ENCODE measurements at regions not wholly inside any gene's neighbourhood (a gene's known extent, or its start where the extent isn't known, plus 50 kb on each side); places are given as distances from the start of the nearest gene placed in this dataset.
"Not testable (repeated sequence)": the region's sequence is repeated elsewhere in the genome, so short reads cannot be mapped to it uniquely, and the experiment has no call there.

DNA sequence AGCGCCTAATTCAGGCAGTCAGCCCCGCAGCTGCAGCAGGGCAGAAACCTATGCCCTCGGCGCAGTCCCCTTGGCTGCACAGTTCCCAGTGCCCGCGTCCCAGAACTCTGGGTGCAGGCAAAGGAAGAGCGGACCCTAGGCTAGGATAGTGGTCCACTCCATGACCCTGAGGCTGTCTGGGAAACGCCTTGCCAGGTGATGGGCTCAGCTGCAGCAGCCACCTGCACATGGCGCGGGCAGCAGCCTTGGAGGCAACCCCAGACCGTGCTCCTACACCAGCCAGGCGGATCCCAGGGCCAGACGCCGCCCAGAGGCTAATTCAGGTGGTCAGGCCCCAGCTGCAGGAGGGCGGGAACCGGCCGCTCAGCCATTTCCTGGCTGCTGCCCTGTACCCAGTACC, 83.0 kb downstream of the POTEC start:
- not testable (repeated sequence) for DNase-seq

DNA sequence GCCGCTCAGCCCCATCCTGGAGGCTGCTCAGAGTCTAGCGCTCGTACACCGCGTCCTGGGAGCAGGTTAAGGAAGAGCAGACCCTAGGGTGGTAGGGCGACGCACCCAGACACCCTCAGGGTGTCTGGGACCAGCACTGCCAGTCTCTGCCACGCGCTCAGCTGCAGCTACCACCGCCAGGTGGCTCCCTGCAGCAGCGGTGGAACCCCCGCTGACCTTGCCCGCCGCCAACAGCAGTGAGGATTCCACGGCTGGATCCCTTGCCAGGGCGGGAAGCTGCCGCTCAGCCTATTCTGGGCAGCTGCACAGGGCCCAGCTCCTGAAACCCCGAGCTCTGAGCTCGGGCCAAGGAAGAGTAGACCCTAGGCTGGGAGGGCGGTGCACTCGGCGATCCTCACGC, 83.6 kb downstream of the POTEC start:
- not testable (repeated sequence) for DNase-seq

DNA sequence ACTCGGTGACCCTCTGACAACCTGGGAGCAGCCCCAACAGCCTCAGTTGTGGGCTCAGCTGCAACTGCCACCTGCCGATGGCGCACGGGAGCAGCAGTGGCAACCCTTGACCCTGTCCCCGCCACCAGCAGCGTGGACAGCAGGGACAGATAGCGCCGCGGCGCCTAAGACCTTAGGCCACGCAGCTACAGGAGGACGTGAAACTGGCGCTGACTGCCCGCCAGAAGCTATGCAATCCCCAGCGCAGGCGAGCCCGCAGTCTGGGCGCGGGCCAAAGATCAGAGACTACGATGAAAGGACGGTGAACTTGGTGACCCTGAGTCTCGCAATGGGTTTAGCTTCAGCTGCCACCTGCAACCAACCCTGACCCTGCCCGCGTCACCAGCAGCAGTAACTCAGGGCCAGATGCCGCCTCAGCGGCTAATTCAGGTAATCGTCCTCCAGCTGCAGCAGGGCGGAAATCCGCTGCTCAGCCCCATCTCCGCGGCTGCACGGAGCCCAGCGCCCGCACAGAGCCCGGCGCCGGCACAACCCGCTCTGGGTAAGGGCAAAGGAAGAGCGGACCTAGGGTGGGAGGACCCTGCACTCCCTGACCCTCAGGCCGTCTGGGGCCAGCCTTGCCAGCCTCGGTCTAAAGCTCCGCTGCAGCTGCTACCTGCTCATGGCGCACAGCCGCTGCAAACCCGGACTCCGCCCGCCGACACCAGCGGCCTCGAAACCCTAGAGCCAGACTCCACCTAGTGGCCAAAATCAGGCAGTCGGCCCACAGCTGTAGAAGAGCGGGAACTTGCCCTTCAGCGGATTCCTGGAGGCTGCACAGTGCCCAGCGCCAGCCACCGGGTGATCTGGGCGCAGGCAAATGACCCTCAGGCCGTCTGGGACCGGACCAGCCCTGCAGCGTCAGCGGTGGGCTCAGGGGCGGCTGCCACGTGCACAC, 85.1 kb downstream of the POTEC start:
- DNase-seq, result not testable (repeated sequence)

DNA sequence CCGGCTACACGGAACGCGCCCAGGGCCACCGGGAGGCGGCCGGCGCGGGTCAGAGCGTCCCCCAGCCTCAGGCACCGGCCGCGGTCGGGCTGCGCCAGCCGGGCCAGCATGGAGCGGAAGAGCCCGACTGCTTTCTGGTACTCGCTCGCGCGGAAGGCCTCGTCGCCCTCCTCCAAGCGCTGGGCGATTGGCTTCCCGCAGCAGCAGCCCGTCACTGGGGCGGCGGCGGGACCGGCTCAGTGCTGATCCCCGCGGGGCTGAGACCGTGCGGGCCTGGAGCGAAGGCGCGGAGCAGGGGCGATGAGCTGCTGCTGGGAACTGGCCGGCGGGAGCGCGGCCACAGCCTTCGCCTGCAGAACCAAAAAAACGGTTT, 92.8 kb downstream of the POTEC start:
- not testable (repeated sequence) for DNase-seq

DNA sequence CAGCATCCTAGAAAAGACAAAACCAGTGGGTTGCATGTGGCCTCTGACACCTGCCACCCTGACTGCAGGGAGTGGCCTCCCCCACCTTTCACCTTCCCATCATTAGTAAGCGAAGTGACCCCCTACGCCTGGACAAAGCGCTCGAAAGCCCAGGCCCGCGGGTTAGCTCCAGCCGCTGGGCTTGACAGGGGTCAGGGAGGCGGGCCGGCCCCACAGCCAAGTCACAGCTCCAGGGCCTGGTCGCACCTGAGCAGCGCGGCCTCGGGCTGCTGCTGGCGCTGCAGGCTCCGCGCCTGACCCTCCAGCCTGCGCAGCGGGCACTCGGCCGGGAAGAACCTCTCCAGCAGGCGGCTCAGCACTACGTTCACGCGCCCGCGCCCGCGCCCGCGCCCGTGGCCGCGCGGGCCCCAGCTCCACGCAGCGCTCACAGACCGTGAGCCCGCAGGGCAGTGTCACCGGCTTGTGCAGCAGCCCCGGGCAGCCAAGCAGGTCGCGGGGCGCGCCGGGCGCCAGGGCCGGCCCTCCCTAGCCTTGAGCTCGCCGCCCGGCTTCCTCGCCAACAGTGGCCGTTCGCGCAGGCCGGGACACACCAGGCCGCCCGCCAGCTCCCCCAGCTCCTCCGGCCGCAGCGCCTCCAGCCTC, 93.3 kb downstream of the POTEC start:
- DNase-seq, result peak; percentile 11

DNA sequence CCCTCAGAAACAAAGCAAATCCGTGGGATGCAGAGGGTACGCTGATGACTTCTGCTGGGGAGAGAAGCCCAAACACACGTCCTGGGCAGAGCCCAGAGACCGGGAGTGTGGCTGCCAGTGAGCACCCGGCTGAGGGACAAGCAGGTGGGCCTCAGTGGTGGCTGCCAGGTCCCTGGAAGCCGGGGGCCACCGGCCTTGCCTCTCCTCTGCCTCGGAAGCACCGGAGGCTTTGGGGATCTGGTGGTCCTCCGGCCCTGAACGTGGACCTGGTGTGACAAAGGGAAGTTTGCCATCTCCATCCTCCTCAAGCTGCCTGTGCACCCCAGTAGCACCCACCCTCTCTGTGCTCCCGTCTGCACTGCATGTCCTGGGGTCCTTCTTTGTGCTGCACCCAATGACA, 94.3 kb downstream of the POTEC start:
- not testable (repeated sequence) for DNase-seq

DNA sequence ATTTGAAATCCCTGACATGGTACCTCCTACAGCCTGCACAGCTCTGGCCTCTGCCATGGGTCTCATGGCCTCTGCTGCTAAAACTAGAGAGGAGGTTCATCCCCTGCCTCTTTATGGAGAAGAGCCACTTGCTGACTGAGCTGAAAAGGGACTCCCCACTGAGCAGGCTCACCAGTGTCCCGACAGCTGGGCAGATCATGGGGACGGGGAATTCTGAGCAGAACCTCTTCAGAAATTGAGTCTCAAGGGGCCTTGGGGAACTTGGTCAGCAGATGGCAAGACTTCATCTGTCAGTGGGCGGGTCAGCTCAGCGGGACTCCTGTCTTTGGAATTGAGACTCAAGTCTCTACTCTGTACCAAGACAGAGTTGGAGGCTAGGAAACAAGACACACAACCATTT, 95.7 kb downstream of the POTEC start:
- DNase-seq, result not testable (repeated sequence)

DNA sequence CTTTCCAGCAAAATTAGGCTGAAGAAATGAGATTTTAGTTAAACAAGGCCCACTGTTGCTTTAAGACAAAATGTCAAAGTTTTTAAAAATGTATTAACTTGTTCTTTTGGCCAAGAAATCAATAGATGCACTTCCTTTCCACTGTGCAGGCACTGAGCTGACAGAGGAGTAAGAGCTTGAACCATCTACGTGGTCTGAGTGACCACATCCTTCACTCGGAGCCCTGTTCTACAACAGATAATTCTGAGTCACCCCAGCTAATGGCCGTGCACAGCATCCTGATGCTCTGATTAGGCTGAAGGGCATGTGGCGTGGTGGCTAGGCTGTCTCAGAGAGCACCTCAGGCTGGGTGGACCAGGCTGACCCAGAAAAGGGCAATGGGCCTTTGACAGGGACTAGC, 107.9 kb downstream of the POTEC start:
- not testable (repeated sequence) for DNase-seq

DNA sequence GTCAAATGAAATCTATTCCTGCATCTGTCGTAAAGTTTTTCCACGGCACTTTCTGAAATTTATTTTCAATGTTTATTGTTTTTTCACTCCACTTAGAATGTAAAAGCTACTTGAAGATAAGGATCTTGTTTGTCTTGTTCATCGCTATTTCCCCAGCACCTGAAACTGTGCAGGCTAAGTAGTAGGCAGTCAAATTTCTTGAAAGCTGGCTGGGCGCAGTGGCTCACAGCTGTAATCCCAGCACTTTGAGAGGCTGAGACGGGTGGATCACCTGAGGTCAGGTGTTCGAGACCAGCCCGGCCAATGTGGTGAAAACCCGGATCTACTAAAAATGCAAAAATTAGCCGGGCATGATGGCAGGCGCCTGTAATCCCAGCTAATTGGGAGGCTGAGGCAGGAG, 111.0 kb downstream of the POTEC start:
- not testable (repeated sequence) for DNase-seq

DNA sequence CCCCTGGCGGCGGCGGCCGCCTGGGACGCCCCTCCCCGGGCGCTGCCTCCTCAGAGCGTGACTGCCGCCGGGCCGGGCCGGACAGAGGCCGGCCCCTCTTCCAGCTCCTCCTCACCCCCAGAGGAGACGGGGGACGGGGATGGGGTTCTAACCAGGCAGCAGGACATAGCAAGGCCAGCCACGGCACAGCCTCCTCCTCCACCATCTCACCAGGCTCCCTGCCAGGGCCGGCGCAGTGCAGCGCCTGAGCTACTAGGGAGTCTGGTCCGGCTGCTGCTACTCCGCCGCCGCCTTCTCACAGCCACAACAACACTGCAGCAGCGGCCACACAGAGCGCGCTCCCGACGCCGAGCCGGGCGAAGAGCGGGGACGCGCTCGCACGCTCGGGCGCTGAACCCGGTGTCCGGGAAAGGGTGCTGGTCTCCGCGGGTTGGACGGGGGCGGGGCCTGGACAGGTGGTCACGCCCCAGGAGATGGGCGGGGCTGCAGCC, 112.3 kb downstream of the POTEC start:
- DNase-seq, result peak; percentile 21

DNA sequence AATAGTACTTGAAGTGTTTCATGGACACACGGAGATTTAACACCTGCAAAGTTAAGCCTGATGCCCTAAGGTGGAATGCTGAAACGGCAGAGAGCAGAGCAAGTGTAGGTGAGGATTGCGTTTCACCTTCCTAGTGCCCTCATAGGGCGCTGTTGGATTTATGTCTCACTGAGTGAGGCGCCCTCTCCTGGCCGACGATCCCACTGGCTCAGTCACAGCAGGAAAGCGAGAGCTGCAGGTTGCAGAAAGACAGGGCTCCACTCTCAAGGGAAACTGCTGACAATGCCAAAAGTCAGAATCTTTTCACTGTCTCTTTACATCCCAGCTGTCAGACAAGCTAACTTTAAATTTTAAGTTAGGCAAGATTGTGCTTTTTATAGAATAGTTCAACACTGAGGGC, 127.6 kb downstream of the POTEC start:
- not testable (repeated sequence) for DNase-seq

DNA sequence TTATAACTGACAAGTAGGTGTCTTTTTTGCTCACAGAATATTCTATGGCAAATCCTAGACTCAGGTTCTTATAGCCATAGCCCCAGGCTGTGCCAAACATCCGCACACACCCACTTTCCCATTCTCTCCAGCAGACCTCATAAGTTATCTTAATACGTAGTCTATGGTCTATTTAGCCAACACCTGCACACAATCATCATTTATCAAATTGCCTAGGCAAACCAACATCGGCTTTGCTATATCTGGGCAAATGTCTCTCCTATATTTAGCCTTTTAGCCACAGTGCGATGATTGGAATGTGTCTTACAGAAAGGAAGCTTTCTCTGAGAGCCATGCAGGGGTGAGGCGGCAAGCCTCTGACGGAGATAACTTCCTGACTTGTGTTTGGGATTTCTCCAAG, 128.0 kb downstream of the POTEC start:
- DNase-seq, result not testable (repeated sequence)

DNA sequence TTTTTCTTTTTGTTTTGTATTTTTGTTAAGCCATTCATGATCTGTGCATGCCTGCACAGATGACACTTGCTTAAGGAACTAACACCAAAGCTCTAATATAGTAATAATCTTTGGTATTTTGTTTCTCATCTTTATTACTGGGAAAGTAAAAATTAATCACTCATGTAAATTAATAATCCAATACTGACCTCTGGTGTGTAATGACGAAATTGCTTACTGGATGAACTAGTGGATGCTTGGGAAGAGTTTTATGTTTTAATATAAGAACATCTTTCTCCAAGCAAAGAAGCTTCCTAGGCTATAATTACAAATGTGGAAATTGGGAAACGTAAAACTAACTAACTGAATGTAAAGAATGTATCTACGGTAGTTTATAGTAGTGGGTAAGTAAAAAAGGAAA, 147.9 kb downstream of the POTEC start:
- DNase-seq, result not testable (repeated sequence)

DNA sequence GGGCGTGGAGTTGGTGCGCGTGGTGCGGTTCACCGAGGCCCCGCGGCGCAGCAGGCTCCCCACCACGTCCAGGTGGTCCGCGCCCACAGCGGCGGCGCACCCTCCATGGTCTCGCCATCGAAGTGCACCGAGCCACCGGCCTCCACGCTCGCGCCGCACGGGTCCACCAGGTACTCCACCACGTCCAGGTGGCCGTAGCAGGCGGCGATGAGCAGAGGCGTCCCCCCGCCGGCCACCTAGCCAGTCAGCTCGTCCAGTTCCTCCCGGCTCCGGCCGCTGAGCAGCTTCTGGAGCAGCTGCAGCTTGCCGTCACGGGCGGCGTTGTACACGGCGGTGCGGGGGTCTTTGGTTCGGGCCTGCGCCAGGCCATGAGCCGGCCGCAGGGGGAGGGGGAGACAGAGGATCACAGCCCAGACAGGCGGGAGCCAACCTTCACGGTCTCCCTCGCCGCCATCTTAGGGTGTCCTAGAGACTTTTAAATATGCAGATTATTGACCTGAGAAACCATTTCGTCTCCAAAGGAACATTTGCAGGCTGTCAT, 149.8 kb downstream of the POTEC start:
- not testable (repeated sequence) for DNase-seq

DNA sequence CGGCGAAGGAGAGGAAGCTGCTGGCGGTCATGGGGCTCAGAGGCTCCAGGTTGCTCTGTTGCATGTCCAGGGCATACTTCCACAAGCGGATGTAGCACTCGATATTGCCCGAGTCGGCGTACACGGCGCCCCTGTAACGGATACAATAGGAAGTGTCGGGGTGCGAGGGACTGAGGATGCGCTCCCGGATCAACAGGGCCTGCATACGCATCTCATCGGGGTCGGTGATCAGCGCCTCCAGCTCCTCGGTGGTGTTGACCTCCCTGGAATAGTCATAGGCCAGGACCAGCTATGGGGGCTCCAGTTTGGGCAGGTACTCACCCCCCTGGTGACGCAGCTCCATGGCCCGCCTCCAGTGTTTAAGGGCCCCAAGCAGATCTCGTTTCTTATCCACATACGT, 150.8 kb downstream of the POTEC start:
- DNase-seq, result not testable (repeated sequence)

DNA sequence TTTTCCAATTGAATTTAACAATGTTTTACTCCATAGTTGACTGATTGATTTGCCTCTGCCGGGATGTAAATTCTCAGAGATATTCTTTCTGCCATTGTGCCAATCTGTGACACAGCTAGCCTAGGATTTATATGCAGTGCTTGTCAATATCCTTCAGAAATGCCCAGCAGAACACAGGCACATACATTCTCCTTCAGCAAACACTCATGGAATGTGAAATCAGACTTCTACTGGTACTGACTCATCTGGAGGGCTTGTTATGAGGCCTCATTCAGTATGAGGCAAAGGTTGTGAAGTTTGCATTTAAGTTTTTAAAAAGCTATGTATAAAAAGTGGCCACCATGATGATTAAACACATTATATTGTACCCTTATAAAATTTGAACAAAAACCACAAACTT, 158.4 kb downstream of the POTEC start:
- not testable (repeated sequence) for DNase-seq

DNA sequence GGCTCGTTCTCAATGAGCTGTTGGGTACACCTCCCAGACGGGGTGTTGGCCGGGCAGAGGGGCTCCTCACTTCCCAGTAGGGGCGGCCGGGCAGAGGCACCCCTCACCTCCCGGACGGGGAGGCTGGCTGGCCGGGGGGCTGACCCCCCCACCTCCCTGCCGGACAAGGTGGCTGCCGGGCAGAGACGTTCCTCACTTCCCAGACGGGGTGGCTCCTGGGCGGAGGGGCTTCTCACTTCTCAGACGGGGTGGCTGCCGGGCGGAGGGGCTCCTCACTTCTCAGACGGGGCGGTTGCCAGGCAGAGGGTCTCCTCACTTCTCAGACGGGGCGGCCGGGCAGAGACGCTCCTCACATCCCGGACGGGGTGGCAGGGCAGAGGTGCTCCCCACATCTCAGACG, 160.7 kb downstream of the POTEC start:
- not testable (repeated sequence) for DNase-seq

DNA sequence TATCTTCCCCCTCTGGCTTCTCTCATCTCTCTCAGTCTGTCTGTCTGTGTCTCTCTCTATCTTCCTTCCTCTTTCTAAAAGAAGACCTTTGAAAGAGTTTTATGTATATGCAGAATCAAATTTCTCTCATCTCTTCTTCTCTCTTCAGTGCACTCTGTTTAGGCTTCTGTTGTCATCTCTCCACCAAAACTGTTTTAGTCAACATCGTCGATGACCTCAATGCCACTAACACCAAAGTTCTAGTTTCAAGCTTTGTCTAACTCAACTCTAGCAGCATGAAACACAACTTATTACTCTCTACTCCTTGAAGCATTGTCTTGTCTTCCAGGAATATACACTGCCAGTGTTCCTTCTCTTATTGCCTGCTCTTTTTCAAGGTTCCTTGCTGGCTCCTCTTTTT, 163.9 kb downstream of the POTEC start:
- DNase-seq, result not testable (repeated sequence)

DNA sequence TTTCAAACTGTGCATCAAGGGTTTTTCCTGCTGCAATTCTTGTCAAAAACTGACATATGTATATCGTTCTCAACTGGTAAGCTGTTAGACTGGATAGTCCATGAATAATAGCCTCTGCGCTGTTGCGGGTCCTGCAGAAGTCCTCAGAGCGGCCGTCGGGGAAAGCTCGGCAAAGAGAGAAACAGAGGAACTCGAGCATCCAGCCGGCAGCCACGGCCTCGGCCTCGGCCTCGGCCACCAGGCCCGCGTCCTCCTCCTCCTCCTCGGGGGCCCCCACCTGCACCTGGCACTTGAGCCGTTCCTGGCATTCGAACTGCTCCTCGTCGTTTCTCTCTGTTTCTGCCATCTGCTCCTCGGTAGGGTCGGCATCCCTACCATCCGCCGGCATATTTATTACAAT, 165.0 kb downstream of the POTEC start:
- not testable (repeated sequence) for DNase-seq

DNA sequence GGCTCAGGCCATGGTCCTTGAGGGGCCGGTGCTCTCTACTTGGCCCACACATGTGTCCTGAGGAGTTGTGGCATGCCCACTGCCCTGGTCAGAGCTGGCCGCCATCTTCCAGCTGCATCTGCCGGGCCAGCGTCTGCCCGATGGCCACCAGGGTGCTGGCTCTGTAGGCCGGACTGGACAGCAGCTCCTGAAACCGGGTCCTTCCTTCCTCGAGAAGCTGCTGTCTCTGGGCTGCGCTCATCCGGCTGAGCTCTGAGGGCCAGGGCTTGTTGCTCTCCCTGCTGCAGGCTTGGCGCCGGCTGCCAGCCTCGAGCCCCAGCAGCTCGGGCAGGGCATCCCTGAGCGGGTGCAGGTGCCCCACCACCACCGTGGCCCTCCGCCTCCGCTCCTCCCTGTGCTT, 182.1 kb downstream of the POTEC start:
- not testable (repeated sequence) for DNase-seq

DNA sequence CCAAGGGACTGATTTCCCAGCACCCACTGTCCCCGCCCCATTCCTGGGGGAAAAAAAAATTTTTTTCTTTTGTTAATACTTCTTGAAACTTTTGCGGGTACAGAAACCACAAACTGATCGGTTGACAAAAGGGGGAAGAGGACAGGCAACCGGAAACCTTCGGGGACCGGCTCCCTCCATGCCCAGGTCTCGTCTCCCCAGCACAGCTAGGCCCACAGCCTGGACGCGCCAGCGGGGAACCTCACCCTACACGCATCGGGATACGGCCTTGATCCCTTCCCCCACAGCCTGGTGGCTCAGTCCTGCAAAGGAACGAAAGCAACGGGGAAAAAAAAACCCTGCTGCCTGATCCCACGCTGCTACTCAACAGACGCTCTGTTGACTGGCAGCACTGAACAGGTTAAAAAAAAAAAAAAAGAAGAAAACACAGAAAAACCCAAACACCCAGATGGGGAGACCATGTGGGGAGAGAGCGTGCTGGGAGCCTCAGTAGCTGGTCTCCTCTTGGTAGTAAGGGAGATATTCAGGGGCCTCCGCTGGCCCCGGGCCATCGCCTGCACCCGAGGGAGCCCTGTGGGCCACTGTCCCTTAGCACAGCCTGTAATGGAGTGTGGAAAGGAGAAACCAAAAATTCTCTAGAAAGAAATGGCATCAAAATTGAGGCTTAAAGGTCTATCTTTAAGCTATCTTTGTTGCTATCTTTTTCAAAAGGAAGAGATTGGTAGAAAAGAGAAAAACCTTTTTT, 185.7 kb downstream of the POTEC start:
- DNase-seq, result not testable (repeated sequence)

DNA sequence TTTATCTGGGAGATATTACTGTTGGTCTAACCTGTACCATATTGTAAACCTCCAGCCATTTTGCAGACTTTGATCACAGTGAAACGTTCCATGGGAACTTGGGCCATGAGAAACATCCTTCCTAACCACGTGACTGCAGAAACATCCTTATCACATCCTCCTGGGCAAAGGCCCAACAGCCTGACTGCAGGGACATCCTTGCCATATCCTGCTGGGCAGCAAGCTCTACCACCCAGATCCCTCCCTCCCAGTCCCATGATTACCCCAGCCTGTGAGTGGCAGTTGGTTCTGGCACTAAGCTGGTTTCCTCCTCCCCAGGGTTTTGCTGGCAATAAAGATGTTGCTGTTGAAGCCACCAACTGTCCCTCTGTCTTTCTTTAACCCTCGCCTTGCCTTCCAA, 201.2 kb downstream of the POTEC start:
- not testable (repeated sequence) for DNase-seq

DNA sequence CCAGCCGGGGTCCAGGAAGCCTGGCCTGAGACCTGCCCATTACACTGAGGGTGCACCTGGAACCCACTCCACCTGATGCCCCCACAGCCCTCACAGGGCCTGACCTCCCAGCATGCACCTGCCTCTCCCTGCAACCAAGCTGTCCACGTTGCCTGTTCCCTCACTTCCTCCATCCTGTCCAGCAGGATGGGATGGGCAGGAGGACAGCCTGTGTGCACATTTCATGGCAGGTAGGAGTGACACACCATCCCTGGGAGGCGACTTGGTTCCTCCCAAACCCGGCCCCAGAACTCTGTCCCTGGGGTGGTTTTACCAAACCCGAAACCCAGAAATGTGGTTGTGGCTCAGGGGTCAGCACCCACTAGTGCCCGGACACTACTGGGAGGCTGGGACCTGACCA, 203.8 kb upstream of the ZNF519 start:
- not testable (repeated sequence) for DNase-seq

Measured in hindlimb muscle (tissue), 1 donor.